Endothelial cell of umbilical vein (primary cell): ENCODE measurements at regions not wholly inside any gene's neighbourhood (a gene's known extent, or its start where the extent isn't known, plus 50 kb on each side); places are given as distances from the start of the nearest gene placed in this dataset.

Experiments
- BruUV-seq: library from RNA; stranded (reverse); fragments of 400-500 nt; replicated peaks from 2 replicates; lab custom pipeline; 2021; lab: Mats Ljungman, UMichigan
- CTCF ChIA-PET: fragments of 300-600, 350-600 bp; sonication (Branson Sonifier 250); formaldehyde crosslinking; loops from one replicate; lab custom pipeline; 2021; ENCODE audit warnings: antibody characterized with exemption, inconsistent platforms; lab: Charles Lee
- POLR2A ChIA-PET: fragments of 300-600, 350-600 bp; sonication (Branson Sonifier 250); formaldehyde crosslinking; loops from one replicate; lab custom pipeline; 2021; ENCODE audit warnings: antibody characterized with exemption, inconsistent platforms; lab: Charles Lee
- DNase-seq: peaks from one replicate; pipeline ENCODE4 v3.0.0-alpha.2; 2011; ENCODE audit warnings: low read depth, low spot score
- FAIRE-seq: peaks from 2 replicates; lab custom pipeline; 2011; peaks lifted over from hg19 to GRCh38; lab: Jason Lieb, UNC
- H2AFZ ChIP-seq: 2 replicates; pipeline ENCODE4 v1.6.0; 2012; ENCODE audit warnings: low read depth, low read length, control low read depth, inconsistent platforms
- H3K27ac ChIP-seq: 2 replicates; pipeline ENCODE4 v1.5.1; 2011; ENCODE audit warnings: low read depth, mild to moderate bottlenecking, control low read depth, low read length, moderate library complexity; ENCODE audit not compliant: insufficient read depth
- H3K27me3 ChIP-seq, 2 experiments: 2 replicates each; pipeline versions ENCODE4 v1.6.0 to v1.6.1; 2011; ENCODE audit warnings: low read length in 2 of 2, mixed read lengths in 1 of 2; ENCODE audit not compliant: control insufficient read depth in 2 of 2, insufficient read depth in 2 of 2
- H3K36me3 ChIP-seq, 2 experiments: 2 replicates in 1 of 2; 3 replicates in 1 of 2; pipeline ENCODE4 v1.5.1; 2011; ENCODE audit warnings: low read length in 2 of 2, mild to moderate bottlenecking in 1 of 2, moderate library complexity in 1 of 2; ENCODE audit not compliant: control insufficient read depth in 2 of 2, insufficient read depth in 2 of 2; ENCODE audit errors: extremely low read depth in 1 of 2
- H3K4me1 ChIP-seq: 3 replicates; pipeline ENCODE4 v1.5.1; 2011; ENCODE audit warnings: mild to moderate bottlenecking, low read length; ENCODE audit not compliant: control insufficient read depth, insufficient read depth; ENCODE audit errors: extremely low read depth
- H3K4me2 ChIP-seq: 2 replicates; pipeline ENCODE4 v1.6.1; 2011; ENCODE audit warnings: low read length, control low read depth, mixed read lengths; ENCODE audit not compliant: insufficient read depth
- H3K4me3 ChIP-seq, 3 experiments: fragments of 200-600 bp in 1 of 3; sonication (generic), shearing (Covaris generic) in 1 of 3; replicated peaks in 1 of 3; 2 replicates each; pipeline ENCODE4 v1.5.1; 2011 to 2016; ENCODE audit warnings: control low read depth in 3 of 3, low read length in 3 of 3, mild to moderate bottlenecking in 2 of 3, inconsistent platforms in 1 of 3, low read depth in 1 of 3, moderate library complexity in 1 of 3; ENCODE audit not compliant: insufficient read depth in 1 of 3
- H3K79me2 ChIP-seq: 2 replicates; pipeline ENCODE4 v1.6.0; 2012; ENCODE audit warnings: low read length, inconsistent platforms; ENCODE audit not compliant: control insufficient read depth, insufficient read depth
- H3K9ac ChIP-seq: replicated peaks from 2 replicates; pipeline ENCODE3; 2011; ENCODE audit warnings: low read length, control low read depth; ENCODE audit not compliant: insufficient read depth; ENCODE audit errors: extremely low read depth
- H3K9me1 ChIP-seq: replicated peaks from 3 replicates; pipeline ENCODE4 v1.6.0; 2011; ENCODE audit warnings: mild to moderate bottlenecking, low read length; ENCODE audit not compliant: control insufficient read depth, insufficient read depth; ENCODE audit errors: extremely low read depth
- H3K9me3 ChIP-seq: replicated peaks from 2 replicates; pipeline ENCODE4 v1.5.1; 2012; ENCODE audit warnings: low read length, inconsistent platforms; ENCODE audit not compliant: control insufficient read depth, insufficient read depth
- H4K20me1 ChIP-seq: replicated peaks from 2 replicates; pipeline ENCODE3; 2011; ENCODE audit warnings: mild to moderate bottlenecking, low read length; ENCODE audit not compliant: control insufficient read depth, insufficient read depth; ENCODE audit errors: extremely low read depth
- CTCF ChIP-seq, 2 donors: IDR thresholded peaks; 1 replicate in 1 of 2; 2 replicates in 1 of 2; pipeline ENCODE4 v1.5.1; 2011; ENCODE audit warnings: low read length in 2 of 2, mild to moderate bottlenecking in 2 of 2, moderate library complexity in 2 of 2, control low read depth in 1 of 2, inconsistent platforms in 1 of 2, low read depth in 1 of 2; ENCODE audit not compliant: insufficient read depth in 1 of 2; ENCODE audit errors: extremely low read depth in 1 of 2
- EZH2 ChIP-seq: IDR thresholded peaks from 2 replicates; pipeline ENCODE4 v1.6.1; 2012; ENCODE audit warnings: borderline replicate concordance, low read depth, mild to moderate bottlenecking, moderate library complexity, low read length, inconsistent platforms; ENCODE audit not compliant: severe bottlenecking
- FOS ChIP-seq: IDR thresholded peaks from 2 replicates; pipeline ENCODE4 v1.6.1; 2011; ENCODE audit warnings: mild to moderate bottlenecking, low read length, moderate library complexity, borderline replicate concordance; ENCODE audit not compliant: insufficient read depth
- GATA2 ChIP-seq: IDR thresholded peaks from 2 replicates; pipeline ENCODE4 v1.7.0; 2011; ENCODE audit warnings: low read depth, mild to moderate bottlenecking, moderate library complexity, mixed read lengths, low read length; ENCODE audit not compliant: insufficient read length, insufficient read depth
- JUN ChIP-seq: IDR thresholded peaks from 2 replicates; pipeline ENCODE4 v1.6.1; 2011; ENCODE audit warnings: borderline replicate concordance, low read depth; ENCODE audit not compliant: insufficient read length, insufficient read depth
- MAX ChIP-seq: IDR thresholded peaks from 2 replicates; pipeline ENCODE4 v1.6.1; 2011; ENCODE audit not compliant: insufficient read depth, insufficient read length
- MYC ChIP-seq: IDR thresholded peaks from one replicate; pipeline ENCODE4 v1.6.1; 2011; ENCODE audit warnings: mild to moderate bottlenecking, low read depth, low read length
- POLR2A ChIP-seq: IDR thresholded peaks from 2 replicates; pipeline ENCODE4 v1.6.1; 2012; ENCODE audit warnings: low read depth, mild to moderate bottlenecking, control low read depth, low read length
- POLR2AphosphoS5 ChIP-seq: IDR thresholded peaks from 2 replicates; pipeline ENCODE4 v1.6.1; 2012; ENCODE audit warnings: low read depth, mild to moderate bottlenecking, control low read depth, low read length, moderate library complexity; ENCODE audit not compliant: insufficient read depth
- dilution Hi-C: fragments of 300-500 bp; cut with MboI; formaldehyde crosslinking; loops from one replicate; pipeline ENCODE4 v1.15.0; 2019; ENCODE audit warnings: low sequenced_read_pairs; ENCODE audit not compliant: extremely low pct_ligation_motif_present
- intact Hi-C: fragments of 100-400 bp; cut with micrococcal nuclease; formaldehyde crosslinking; loops from one replicate; pipeline ENCODE4 v1.10.0; 2022

- Histone ChIP-seq H3K79me2 (no peaks in the 10 kb centered on the region), H4K20me1 (no peaks in the 10 kb centered on the region), H3K9me3 (no peaks in the 10 kb centered on the region), H3K27me3 (no peaks in the 10 kb centered on the region), H2AFZ (no peak overlapping the region), H3K9me1 (no peaks in the 10 kb centered on the region), H3K9ac (no peak overlapping the region), H3K27ac (no peak overlapping the region), H3K4me3 (no peak overlapping the region), H3K4me1 (no peaks in the 10 kb centered on the region), H3K36me3 (no peaks in the 10 kb centered on the region), H3K4me2 (no peak overlapping the region)
- BruUV-seq, result no TSS peak
- intact Hi-C loops, result no loop called here
- ChIA-PET CTCF (interaction anchor here (1.2 kb wide), 1 partner anchor 7 kb away, joined by 3 read pairs; no protein-coding TSS in a partner anchor), POLR2A (no interaction called here)
- DNase-seq (no peak), FAIRE-seq (peak; percentile 12)
- TF ChIP-seq POLR2A (no peak), JUN (no peak), FOS (no peak), MYC (no peak), EZH2 (no peak), MAX (no peak), POLR2AphosphoS5 (no peak), CTCF (IDR thresholded peaks at IDR 0.05; ENCODE audit: extremely low read depth in 1 of 2, insufficient read depth in 1 of 2, low read depth in 1 of 2, low read length in 2 of 2) (no peak), GATA2 (no peak)
- dilution Hi-C loops, result no loop called here
These were observed 447.2 kb upstream of the DPH6 start for GRCh38 chr15:35993196-35993595.
